NB4 (cell line): ENCODE measurements at regions not wholly inside any gene's neighbourhood (a gene's known extent, or its start where the extent isn't known, plus 50 kb on each side); places are given as distances from the start of the nearest gene placed in this dataset.

Experiments
- DNase-seq: peaks from one replicate; pipeline ENCODE4 v3.0.0; 2010; ENCODE audit warnings: low read depth
- H3K4me3 ChIP-seq: one replicate; pipeline ENCODE4 v1.5.1; 2011; ENCODE audit warnings: mild to moderate bottlenecking, low read depth, low read length, moderate library complexity
- CTCF ChIP-seq: IDR thresholded peaks from one replicate; pipeline ENCODE4 v1.5.1; 2012; ENCODE audit warnings: low read depth, low read length
- MAX ChIP-seq: IDR thresholded peaks from 2 replicates; pipeline ENCODE4 v1.6.1; 2011; ENCODE audit warnings: low read depth, low read length
- MYC ChIP-seq: IDR thresholded peaks from 2 replicates; pipeline ENCODE4 v1.6.1; 2011; ENCODE audit warnings: low read depth, low read length
- POLR2A ChIP-seq: IDR thresholded peaks from 2 replicates; pipeline ENCODE4 v1.6.1; 2011; ENCODE audit warnings: mild to moderate bottlenecking; ENCODE audit not compliant: insufficient read length; ENCODE audit errors: extremely low read depth

DNA sequence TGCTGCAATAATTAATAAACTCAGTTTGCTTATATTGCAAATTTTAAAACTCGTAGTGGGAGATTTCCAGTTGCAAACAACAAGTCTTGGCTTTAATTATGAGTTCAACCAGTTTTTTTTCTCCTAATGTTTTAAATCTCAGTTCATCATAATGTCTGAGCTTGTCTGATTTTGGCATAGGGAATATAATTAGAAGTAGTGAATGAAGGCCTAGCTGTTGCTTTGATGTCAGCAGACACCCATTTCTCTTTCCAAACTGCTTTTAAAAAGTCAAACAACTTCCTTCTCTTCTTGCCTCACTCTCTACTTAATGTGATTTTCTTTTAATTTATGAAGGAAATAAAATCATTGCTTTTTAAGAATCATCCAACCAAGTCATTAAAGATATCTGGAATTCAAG, 1462.1 kb downstream of the DPP10 start:
- H3K4me3 ChIP-seq: no peak overlapping the region
- TF ChIP-seq MAX (no peak), CTCF (no peak), POLR2A (no peak), MYC (no peak)
- no peak for DNase-seq

DNA sequence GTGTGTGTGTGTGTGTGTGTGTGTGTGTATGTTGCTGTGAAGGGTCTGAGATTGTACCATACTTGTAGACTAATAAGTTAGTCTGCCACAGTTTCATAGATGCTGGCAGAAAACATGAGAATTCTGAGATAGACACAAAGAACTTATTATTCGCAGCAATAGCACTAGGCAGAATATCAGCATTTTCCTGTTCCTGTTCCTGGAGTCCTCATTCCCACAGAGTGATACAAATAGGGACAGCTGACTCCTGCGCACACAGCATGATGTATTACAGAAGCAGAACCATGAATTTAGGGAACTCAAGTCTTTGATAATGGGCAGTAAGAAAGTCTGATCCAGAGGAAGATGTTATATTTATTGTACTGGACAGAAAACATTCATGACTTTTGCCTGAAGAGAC, 1466.3 kb downstream of the DPP10 start:
- DNase-seq: no peak
- TF ChIP-seq MAX (no peak), CTCF (no peak)
- no peak overlapping the region for H3K4me3 ChIP-seq

DNA sequence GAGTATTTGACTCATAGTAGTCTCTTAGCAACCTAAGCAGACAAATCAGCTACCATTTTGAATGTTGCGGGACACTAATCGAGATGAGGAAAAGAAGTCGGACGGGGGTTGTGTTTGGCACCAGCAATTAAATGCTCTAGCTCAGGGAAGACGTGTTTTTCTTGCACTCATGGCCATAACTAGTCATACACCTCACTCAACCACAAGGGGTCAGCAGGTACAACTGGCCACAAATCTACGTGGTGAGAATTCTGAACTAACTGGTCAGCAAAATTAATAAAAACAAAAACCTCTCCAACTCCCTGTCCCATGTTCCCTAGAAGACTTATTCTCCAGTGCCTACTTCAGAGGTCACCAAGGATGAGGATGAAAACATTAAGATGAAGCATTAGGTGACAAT, 1467.8 kb downstream of the DPP10 start:
- TF ChIP-seq POLR2A (no peak), CTCF (peak; percentile 29), MAX (no peak), MYC (no peak)
- DNase-seq: peak; percentile 12

DNA sequence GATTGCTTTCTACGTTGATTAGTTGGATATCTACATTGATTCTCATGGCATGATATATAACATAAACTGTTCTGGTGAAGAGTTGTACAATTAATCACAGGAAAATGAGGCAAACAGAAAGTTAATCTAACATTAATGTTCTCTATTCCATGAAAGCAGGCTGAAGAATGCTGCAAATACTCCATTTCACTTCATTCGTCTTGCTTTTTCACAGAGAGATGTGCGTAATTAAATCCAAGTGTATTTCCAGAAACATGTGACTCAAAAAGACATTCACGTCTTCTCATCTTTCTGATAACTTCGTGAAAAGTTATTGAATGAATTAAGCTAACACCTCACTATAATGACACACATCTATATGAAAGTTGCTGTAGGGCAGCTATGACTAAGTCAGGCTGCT, 1471.5 kb downstream of the DPP10 start:
- DNase-seq: no peak
- TF ChIP-seq POLR2A: no peak
- no peak for TF ChIP-seq CTCF
- no peak for TF ChIP-seq MYC
- TF ChIP-seq MAX: no peak

More for the DNA sequence above, 1467.8 kb downstream of the DPP10 start:
- no peak overlapping the region for H3K4me3 ChIP-seq

GRCh38 chr2:115921541-115921940, 1479.1 kb downstream of the DPP10 start:
- no peak overlapping the region for H3K4me3 ChIP-seq
- DNase-seq: no peak
- no peak for TF ChIP-seq MAX
- no peak for TF ChIP-seq POLR2A
- TF ChIP-seq CTCF: no peak
- no peak for TF ChIP-seq MYC

More for the DNA sequence above, 1471.5 kb downstream of the DPP10 start:
- H3K4me3 ChIP-seq: no peak overlapping the region

GRCh38 chr2:115939902-115940301, 1497.5 kb downstream of the DPP10 start:
- no peak for DNase-seq
- TF ChIP-seq CTCF (no peak), MAX (no peak), POLR2A (no peak), MYC (no peak)
- no peak overlapping the region for H3K4me3 ChIP-seq
